AG04449 (cell line): ENCODE measurements at regions not wholly inside any gene's neighbourhood (a gene's known extent, or its start where the extent isn't known, plus 50 kb on each side); places are given as distances from the start of the nearest gene placed in this dataset.

Experiments used
- CTCF ChIA-PET: fragments of 350-600 bp; formaldehyde crosslinking; extraction: SDS; loops from one replicate; lab custom pipeline; 2021; ENCODE audit warnings: antibody characterized with exemption; lab: Yijun Ruan, JAX
- POLR2A ChIA-PET: fragments of 400-600, 350-600 bp; formaldehyde crosslinking; extraction: SDS; loops from one replicate; lab custom pipeline; 2020; ENCODE audit warnings: antibody characterized with exemption, inconsistent platforms; lab: Yijun Ruan, JAX
- DNase-seq: peaks from one replicate; pipeline ENCODE4 v3.0.0-alpha.2; 2010; ENCODE audit warnings: low read depth, low spot score
- H3K4me3 ChIP-seq: 2 replicates; pipeline ENCODE4 v1.5.1; 2011; ENCODE audit warnings: low read depth, mild to moderate bottlenecking, control low read depth, low read length
- CTCF ChIP-seq: IDR thresholded peaks from one replicate; pipeline ENCODE4 v1.5.1; 2011; ENCODE audit warnings: mild to moderate bottlenecking, moderate library complexity, low read length, control low read depth, inconsistent platforms; ENCODE audit not compliant: insufficient read depth; ENCODE audit errors: missing control alignments

GRCh38 chr13:24041651-24042225 is 118.8 kb upstream of the SPATA13 start:
- H3K4me3 ChIP-seq = no peak overlapping the region
- no peak for DNase-seq
- no peak for TF ChIP-seq CTCF
- ChIA-PET POLR2A (no interaction called here), CTCF (interaction anchor here (1.4 to 6.0 kb wide), 5 partner anchors 8 to 187 kb away, joined by 3 to 27 read pairs (median 13); no protein-coding TSS in a partner anchor)

GRCh38 chr13:24042710-24043440 is 117.6 kb upstream of the SPATA13 start:
- POLR2A ChIA-PET = no interaction called here
- no peak overlapping the region for H3K4me3 ChIP-seq
- no peak for DNase-seq

GRCh38 chr13:24043590-24044350 is 116.8 kb upstream of the SPATA13 start:
- H3K4me3 ChIP-seq = no peak overlapping the region
- CTCF ChIA-PET = interaction anchor here (1.1 to 6.0 kb wide), 2 partner anchors 9 to 24 kb away, joined by 4 to 27 read pairs; no protein-coding TSS in a partner anchor
- POLR2A ChIA-PET = no interaction called here

More at GRCh38 chr13:24042710-24043440, 117.6 kb upstream of the SPATA13 start:
- TF ChIP-seq CTCF = no peak
- CTCF ChIA-PET = interaction anchor here (1.1 to 6.0 kb wide), 6 partner anchors 9 to 186 kb away, joined by 3 to 27 read pairs (median 11); no protein-coding TSS in a partner anchor

GRCh38 chr13:24045597-24045996 is 114.9 kb upstream of the SPATA13 start:
- no peak for TF ChIP-seq CTCF
- ChIA-PET POLR2A (no interaction called here), CTCF (no interaction called here)
- no peak overlapping the region for H3K4me3 ChIP-seq
- DNase-seq = no peak

More at GRCh38 chr13:24043590-24044350, 116.8 kb upstream of the SPATA13 start:
- no peak for TF ChIP-seq CTCF
- DNase-seq = no peak

GRCh38 chr13:24050292-24050711 is 110.2 kb upstream of the SPATA13 start:
- no peak for DNase-seq
- H3K4me3 ChIP-seq = no peak overlapping the region
- no peak for TF ChIP-seq CTCF
- CTCF ChIA-PET = interaction anchor here (4.4 kb wide), 1 partner anchor 9 kb away, joined by 27 read pairs; no protein-coding TSS in a partner anchor
- POLR2A ChIA-PET = no interaction called here
